K562 (cell line): ENCODE measurements at regions not wholly inside any gene's neighbourhood (a gene's known extent, or its start where the extent isn't known, plus 50 kb on each side); places are given as distances from the start of the nearest gene placed in this dataset.

Experiments
- BMI1 ChIP-seq: fragments of 150-350 bp; IDR thresholded peaks from 2 replicates; pipeline ENCODE4 v1.6.1; 2014; ENCODE audit warnings: low read length
- C11orf30 ChIP-seq: fragments of 450-650 bp; IDR thresholded peaks from 2 replicates; pipeline ENCODE4 v1.6.1; 2016; ENCODE audit warnings: low read depth, mild to moderate bottlenecking
- CBFA2T2 ChIP-seq: fragments of 450-650 bp; conservative IDR thresholded peaks from 2 replicates; pipeline ENCODE4 v1.6.1; 2017; ENCODE audit warnings: mild to moderate bottlenecking
- CHCHD3 ChIP-seq: fragments of 250-450 bp; sonication (Bioruptor Pico); IDR thresholded peaks from 2 replicates; pipeline ENCODE4 v2.1.2; 2022; ENCODE audit warnings: mild to moderate bottlenecking
- EP400 ChIP-seq: fragments of 450-650 bp; IDR thresholded peaks from 2 replicates; pipeline ENCODE4 v1.6.1; 2017; ENCODE audit warnings: antibody characterized with exemption, mild to moderate bottlenecking, moderate library complexity
- ESRRA ChIP-seq: fragments of 450-650 bp; IDR thresholded peaks from 2 replicates; pipeline ENCODE4 v1.6.1; 2014; ENCODE audit warnings: low read depth, mild to moderate bottlenecking, moderate library complexity, borderline replicate concordance
- HNRNPL ChIP-seq: fragments of 200-400 bp; formaldehyde crosslinking; IDR thresholded peaks from 2 replicates; pipeline ENCODE4 v1.6.1; 2017; ENCODE audit warnings: low read depth, mild to moderate bottlenecking, low read length
- JUND ChIP-seq, 2 experiments: IDR thresholded peaks; 2 replicates in 1 of 2; 3 replicates in 1 of 2; pipeline ENCODE4 v1.6.1; 2011; ENCODE audit warnings: borderline replicate concordance in 2 of 2, low read depth in 2 of 2, low read length in 2 of 2, improper control_type of control experiment in 1 of 2, missing biosample characterization in 1 of 2, missing genetic modification characterization in 1 of 2, missing genetic modification reagents in 1 of 2
- MAFG ChIP-seq: fragments of 450-650 bp; conservative IDR thresholded peaks from 2 replicates; pipeline ENCODE4 v1.6.1; 2016; ENCODE audit warnings: missing genetic modification characterization, missing compliant biosample characterization
- NFE2L1 ChIP-seq: fragments of 450-650 bp; IDR thresholded peaks from 2 replicates; pipeline ENCODE4 v1.6.1; 2016; ENCODE audit warnings: missing genetic modification characterization, low read depth, mild to moderate bottlenecking, missing compliant biosample characterization, moderate library complexity, borderline replicate concordance
- PTTG1 ChIP-seq: fragments of 450-650 bp; IDR thresholded peaks from 2 replicates; pipeline ENCODE4 v1.6.1; 2016; ENCODE audit warnings: low read depth, mild to moderate bottlenecking, missing genetic modification characterization, missing compliant biosample characterization
- SMARCA4 ChIP-seq: fragments of 450-650 bp; IDR thresholded peaks from 2 replicates; pipeline ENCODE4 v1.6.1; 2016
- SP1 ChIP-seq: sonication (generic); formaldehyde crosslinking; IDR thresholded peaks from 2 replicates; pipeline ENCODE4 v1.8.1; 2022; ENCODE audit warnings: mild to moderate bottlenecking, missing genetic modification reagents
- SREBF1 ChIP-seq: fragments of 150-350 bp; IDR thresholded peaks from 2 replicates; pipeline ENCODE4 v1.6.1; 2014; ENCODE audit warnings: antibody characterized with exemption, low read depth, low read length, borderline replicate concordance
- STAT5B ChIP-seq: fragments of 250-450 bp; sonication (Bioruptor Pico); IDR thresholded peaks from 2 replicates; pipeline ENCODE4 v1.8.0; 2021; ENCODE audit warnings: mild to moderate bottlenecking, inconsistent platforms
- TF ChIP-seq, protein P1 (sequence below): sonication (generic); formaldehyde crosslinking; IDR thresholded peaks from 2 replicates; pipeline ENCODE4 v1.8.1; 2023; ENCODE audit warnings: missing genetic modification reagents, mild to moderate bottlenecking, borderline replicate concordance
- TF ChIP-seq, protein P2 (sequence below), 2 experiments: IDR thresholded peaks; 2 replicates each; pipeline ENCODE4 v1.6.1; 2012; ENCODE audit warnings: improper control_type of control experiment in 2 of 2, low read depth in 2 of 2, low read length in 2 of 2, borderline replicate concordance in 1 of 2
- TF ChIP-seq, protein P3 (sequence below): conservative IDR thresholded peaks from 2 replicates; pipeline ENCODE4 v1.6.1; 2011; ENCODE audit warnings: low read depth, mild to moderate bottlenecking, low read length; ENCODE audit not compliant: control insufficient read depth
- TF ChIP-seq, protein P4 (sequence below): fragments of 250-450 bp; sonication (Bioruptor Pico); IDR thresholded peaks from 2 replicates; pipeline ENCODE4 v1.8.0; 2021; ENCODE audit warnings: moderate library complexity, mild to moderate bottlenecking, inconsistent platforms

DNA sequence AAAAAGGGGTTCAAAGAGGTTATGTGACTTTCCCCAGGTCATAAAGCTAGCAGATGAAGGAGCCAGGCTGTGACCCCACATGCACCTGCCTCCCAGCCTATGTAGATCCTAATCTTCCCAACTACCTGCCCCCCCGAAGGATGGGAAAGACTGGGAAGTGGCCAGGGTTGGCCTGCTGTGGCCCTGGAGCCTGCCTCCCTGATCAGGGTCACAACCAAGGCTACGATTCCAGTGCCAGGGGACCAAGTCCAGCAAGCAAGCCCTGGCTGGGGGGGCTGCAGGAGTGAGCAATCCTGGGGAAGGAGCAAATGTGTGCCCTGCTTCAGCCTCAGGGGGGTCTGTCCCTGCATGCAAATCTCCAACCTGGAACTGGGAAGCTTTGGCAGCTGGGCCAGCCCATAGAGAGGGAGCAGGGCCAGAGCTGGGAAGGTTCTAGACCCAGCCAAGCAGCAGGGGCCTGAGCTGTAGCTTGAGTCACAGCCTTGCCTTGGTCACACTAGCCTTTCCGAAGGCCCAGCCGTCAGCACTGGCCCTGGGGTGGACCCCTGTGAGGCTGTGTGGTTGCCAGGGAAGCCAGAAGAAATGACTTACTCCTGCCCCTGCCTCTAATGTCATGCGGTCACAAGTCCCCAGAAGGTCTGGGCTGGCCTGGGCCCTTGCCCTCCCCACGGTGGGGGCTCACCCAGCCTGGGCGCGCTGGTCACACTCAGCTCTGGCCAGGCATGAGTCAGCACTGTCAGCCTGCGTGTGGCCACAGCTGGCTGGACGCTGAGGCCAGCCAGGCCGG lies 96.4 kb upstream of the ZMIZ1 start (continued):
- TF ChIP-seq, protein P1, sequence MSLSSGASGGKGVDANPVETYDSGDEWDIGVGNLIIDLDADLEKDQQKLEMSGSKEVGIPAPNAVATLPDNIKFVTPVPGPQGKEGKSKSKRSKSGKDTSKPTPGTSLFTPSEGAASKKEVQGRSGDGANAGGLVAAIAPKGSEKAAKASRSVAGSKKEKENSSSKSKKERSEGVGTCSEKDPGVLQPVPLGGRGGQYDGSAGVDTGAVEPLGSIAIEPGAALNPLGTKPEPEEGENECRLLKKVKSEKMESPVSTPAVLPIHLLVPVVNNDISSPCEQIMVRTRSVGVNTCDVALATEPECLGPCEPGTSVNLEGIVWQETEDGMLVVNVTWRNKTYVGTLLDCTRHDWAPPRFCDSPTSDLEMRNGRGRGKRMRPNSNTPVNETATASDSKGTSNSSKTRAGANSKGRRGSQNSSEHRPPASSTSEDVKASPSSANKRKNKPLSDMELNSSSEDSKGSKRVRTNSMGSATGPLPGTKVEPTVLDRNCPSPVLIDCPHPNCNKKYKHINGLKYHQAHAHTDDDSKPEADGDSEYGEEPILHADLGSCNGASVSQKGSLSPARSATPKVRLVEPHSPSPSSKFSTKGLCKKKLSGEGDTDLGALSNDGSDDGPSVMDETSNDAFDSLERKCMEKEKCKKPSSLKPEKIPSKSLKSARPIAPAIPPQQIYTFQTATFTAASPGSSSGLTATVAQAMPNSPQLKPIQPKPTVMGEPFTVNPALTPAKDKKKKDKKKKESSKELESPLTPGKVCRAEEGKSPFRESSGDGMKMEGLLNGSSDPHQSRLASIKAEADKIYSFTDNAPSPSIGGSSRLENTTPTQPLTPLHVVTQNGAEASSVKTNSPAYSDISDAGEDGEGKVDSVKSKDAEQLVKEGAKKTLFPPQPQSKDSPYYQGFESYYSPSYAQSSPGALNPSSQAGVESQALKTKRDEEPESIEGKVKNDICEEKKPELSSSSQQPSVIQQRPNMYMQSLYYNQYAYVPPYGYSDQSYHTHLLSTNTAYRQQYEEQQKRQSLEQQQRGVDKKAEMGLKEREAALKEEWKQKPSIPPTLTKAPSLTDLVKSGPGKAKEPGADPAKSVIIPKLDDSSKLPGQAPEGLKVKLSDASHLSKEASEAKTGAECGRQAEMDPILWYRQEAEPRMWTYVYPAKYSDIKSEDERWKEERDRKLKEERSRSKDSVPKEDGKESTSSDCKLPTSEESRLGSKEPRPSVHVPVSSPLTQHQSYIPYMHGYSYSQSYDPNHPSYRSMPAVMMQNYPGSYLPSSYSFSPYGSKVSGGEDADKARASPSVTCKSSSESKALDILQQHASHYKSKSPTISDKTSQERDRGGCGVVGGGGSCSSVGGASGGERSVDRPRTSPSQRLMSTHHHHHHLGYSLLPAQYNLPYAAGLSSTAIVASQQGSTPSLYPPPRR (CRISPR knock-in tag) = no peak
- TF ChIP-seq EP400 = no peak
- TF ChIP-seq HNRNPL = 0 out of 2 replicates have a peak, but pooled peaks have one; percentile 59
- no peak for TF ChIP-seq SP1 (CRISPR knock-in tag)
- TF ChIP-seq PTTG1 = no peak
- TF ChIP-seq BMI1 = no peak
- TF ChIP-seq NFE2L1 = peak; percentile 66; the same call in 1 of the 2 replicates
- peak; percentile 94 for TF ChIP-seq MAFG (tag)
- TF ChIP-seq ESRRA = no peak
- no peak for TF ChIP-seq STAT5B
- no peak for TF ChIP-seq SREBF1
- TF ChIP-seq, protein P2, sequence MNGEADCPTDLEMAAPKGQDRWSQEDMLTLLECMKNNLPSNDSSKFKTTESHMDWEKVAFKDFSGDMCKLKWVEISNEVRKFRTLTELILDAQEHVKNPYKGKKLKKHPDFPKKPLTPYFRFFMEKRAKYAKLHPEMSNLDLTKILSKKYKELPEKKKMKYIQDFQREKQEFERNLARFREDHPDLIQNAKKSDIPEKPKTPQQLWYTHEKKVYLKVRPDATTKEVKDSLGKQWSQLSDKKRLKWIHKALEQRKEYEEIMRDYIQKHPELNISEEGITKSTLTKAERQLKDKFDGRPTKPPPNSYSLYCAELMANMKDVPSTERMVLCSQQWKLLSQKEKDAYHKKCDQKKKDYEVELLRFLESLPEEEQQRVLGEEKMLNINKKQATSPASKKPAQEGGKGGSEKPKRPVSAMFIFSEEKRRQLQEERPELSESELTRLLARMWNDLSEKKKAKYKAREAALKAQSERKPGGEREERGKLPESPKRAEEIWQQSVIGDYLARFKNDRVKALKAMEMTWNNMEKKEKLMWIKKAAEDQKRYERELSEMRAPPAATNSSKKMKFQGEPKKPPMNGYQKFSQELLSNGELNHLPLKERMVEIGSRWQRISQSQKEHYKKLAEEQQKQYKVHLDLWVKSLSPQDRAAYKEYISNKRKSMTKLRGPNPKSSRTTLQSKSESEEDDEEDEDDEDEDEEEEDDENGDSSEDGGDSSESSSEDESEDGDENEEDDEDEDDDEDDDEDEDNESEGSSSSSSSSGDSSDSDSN (IDR thresholded peaks at IDR 0.05; ENCODE audit: borderline replicate concordance in 1 of 2, low read depth in 2 of 2, low read length in 2 of 2) = peak in 1 of 2 experiments; percentile 72; a peak in 1 of 4 replicates
- TF ChIP-seq C11orf30 = peak; percentile 97
- TF ChIP-seq, protein P3, sequence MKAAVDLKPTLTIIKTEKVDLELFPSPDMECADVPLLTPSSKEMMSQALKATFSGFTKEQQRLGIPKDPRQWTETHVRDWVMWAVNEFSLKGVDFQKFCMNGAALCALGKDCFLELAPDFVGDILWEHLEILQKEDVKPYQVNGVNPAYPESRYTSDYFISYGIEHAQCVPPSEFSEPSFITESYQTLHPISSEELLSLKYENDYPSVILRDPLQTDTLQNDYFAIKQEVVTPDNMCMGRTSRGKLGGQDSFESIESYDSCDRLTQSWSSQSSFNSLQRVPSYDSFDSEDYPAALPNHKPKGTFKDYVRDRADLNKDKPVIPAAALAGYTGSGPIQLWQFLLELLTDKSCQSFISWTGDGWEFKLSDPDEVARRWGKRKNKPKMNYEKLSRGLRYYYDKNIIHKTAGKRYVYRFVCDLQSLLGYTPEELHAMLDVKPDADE = no peak; the same call in 1 of the 2 replicates
- TF ChIP-seq, protein P4, sequence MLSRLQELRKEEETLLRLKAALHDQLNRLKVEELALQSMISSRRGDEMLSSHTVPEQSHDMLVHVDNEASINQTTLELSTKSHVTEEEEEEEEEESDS = no peak
- TF ChIP-seq JUND (IDR thresholded peaks at IDR 0.05; ENCODE audit: borderline replicate concordance, low read depth, low read length) = peak; percentile 92
- peak; percentile 84; the same call in 1 of the 3 replicates for TF ChIP-seq JUND (tag; IDR thresholded peaks at IDR 0.05; ENCODE audit: borderline replicate concordance, low read depth, low read length)
- TF ChIP-seq CHCHD3 (CRISPR knock-in tag) = no peak
- TF ChIP-seq SMARCA4 = peak; percentile 85; the same call in 1 of the 2 replicates
- no peak for TF ChIP-seq CBFA2T2
